ENCODE measurements at regions not wholly inside any gene's neighbourhood (a gene's known extent, or its start where the extent isn't known, plus 50 kb on each side); places are given as distances from the start of the nearest gene placed in this dataset.

GRCh38 chr5:15248731-15249130 is 251.2 kb upstream of the FBXL7 start:
- Mint-ChIP-seq H3K27me3 (no peaks in the 10 kb centered on the region), H3K4me1 (ENCODE audit: low read depth) (no peaks in the 10 kb centered on the region), H3K9me3 (ENCODE audit: low read depth) (peaks cover 10% of the 10 kb centered on the region), H3K4me3 (no peak overlapping the region), H3K36me3 (no peaks in the 10 kb centered on the region), H3K27ac (no peak overlapping the region)

- Mint-ChIP-seq H3K9me3 (ENCODE audit: low read depth) (peaks cover 16% of the 10 kb centered on the region), H3K4me1 (ENCODE audit: low read depth) (no peaks in the 10 kb centered on the region), H3K36me3 (no peaks in the 10 kb centered on the region), H3K4me3 (no peak overlapping the region), H3K27me3 (no peaks in the 10 kb centered on the region), H3K27ac (no peak overlapping the region)
Measured at GRCh38 chr5:15245913-15246312, 254.1 kb upstream of the FBXL7 start.

GRCh38 chr5:15243301-15244020 is 256.5 kb upstream of the FBXL7 start:
- H3K9me3 Mint-ChIP-seq (ENCODE audit: low read depth), result peaks cover 23% of the 10 kb centered on the region
- no peaks in the 10 kb centered on the region for H3K4me1 Mint-ChIP-seq (ENCODE audit: low read depth)
- peaks cover 3% of the 10 kb centered on the region for H3K36me3 Mint-ChIP-seq
- no peaks in the 10 kb centered on the region for H3K27me3 Mint-ChIP-seq
- H3K27ac Mint-ChIP-seq, result no peak overlapping the region
- H3K4me3 Mint-ChIP-seq, result no peak overlapping the region

GRCh38 chr5:15241216-15241821 is 258.7 kb upstream of the FBXL7 start:
- H3K27me3 Mint-ChIP-seq, result no peaks in the 10 kb centered on the region
- H3K36me3 Mint-ChIP-seq, result peaks cover 3% of the 10 kb centered on the region
- peaks cover 23% of the 10 kb centered on the region for H3K9me3 Mint-ChIP-seq (ENCODE audit: low read depth)
- H3K4me1 Mint-ChIP-seq (ENCODE audit: low read depth), result no peaks in the 10 kb centered on the region
- H3K4me3 Mint-ChIP-seq, result no peak overlapping the region
- no peak overlapping the region for H3K27ac Mint-ChIP-seq

GRCh38 chr5:15238006-15238405 is 262.0 kb upstream of the FBXL7 start:
- Mint-ChIP-seq H3K4me3 (no peak overlapping the region), H3K4me1 (ENCODE audit: low read depth) (no peaks in the 10 kb centered on the region), H3K36me3 (peaks cover 3% of the 10 kb centered on the region), H3K27ac (no peak overlapping the region), H3K27me3 (no peaks in the 10 kb centered on the region), H3K9me3 (ENCODE audit: low read depth) (peaks cover 14% of the 10 kb centered on the region)

GRCh38 chr5:15236911-15237508 is 263.0 kb upstream of the FBXL7 start:
- Mint-ChIP-seq H3K36me3 (peaks cover 3% of the 10 kb centered on the region), H3K4me3 (no peak overlapping the region), H3K9me3 (ENCODE audit: low read depth) (peaks cover 8% of the 10 kb centered on the region), H3K27ac (no peak overlapping the region), H3K4me1 (ENCODE audit: low read depth) (no peaks in the 10 kb centered on the region), H3K27me3 (no peaks in the 10 kb centered on the region)

- Mint-ChIP-seq H3K27me3 (no peaks in the 10 kb centered on the region), H3K36me3 (peaks cover 3% of the 10 kb centered on the region), H3K4me1 (ENCODE audit: low read depth) (no peaks in the 10 kb centered on the region), H3K4me3 (no peak overlapping the region), H3K27ac (no peak overlapping the region), H3K9me3 (ENCODE audit: low read depth) (peaks cover 16% of the 10 kb centered on the region)
Measured at GRCh38 chr5:15234911-15235310, 265.1 kb upstream of the FBXL7 start.

- no peak overlapping the region for H3K4me3 Mint-ChIP-seq
- no peak overlapping the region for H3K27ac Mint-ChIP-seq
- no peaks in the 10 kb centered on the region for H3K36me3 Mint-ChIP-seq
- H3K27me3 Mint-ChIP-seq, result no peaks in the 10 kb centered on the region
- H3K4me1 Mint-ChIP-seq (ENCODE audit: low read depth), result no peaks in the 10 kb centered on the region
- H3K9me3 Mint-ChIP-seq (ENCODE audit: low read depth), result peaks cover 12% of the 10 kb centered on the region
Measured at GRCh38 chr5:15234366-15234765, 265.6 kb upstream of the FBXL7 start.

GRCh38 chr5:15233566-15233965 is 266.4 kb upstream of the FBXL7 start:
- H3K27ac Mint-ChIP-seq, result no peak overlapping the region
- no peaks in the 10 kb centered on the region for H3K27me3 Mint-ChIP-seq
- H3K9me3 Mint-ChIP-seq (ENCODE audit: low read depth), result peaks cover 10% of the 10 kb centered on the region
- no peaks in the 10 kb centered on the region for H3K4me1 Mint-ChIP-seq (ENCODE audit: low read depth)
- H3K36me3 Mint-ChIP-seq, result no peaks in the 10 kb centered on the region
- no peak overlapping the region for H3K4me3 Mint-ChIP-seq

- H3K4me3 Mint-ChIP-seq, result no peak overlapping the region
- H3K36me3 Mint-ChIP-seq, result no peaks in the 10 kb centered on the region
- no peaks in the 10 kb centered on the region for H3K27me3 Mint-ChIP-seq
- H3K27ac Mint-ChIP-seq, result no peak overlapping the region
- H3K9me3 Mint-ChIP-seq (ENCODE audit: low read depth), result peaks cover 22% of the 10 kb centered on the region
- no peaks in the 10 kb centered on the region for H3K4me1 Mint-ChIP-seq (ENCODE audit: low read depth)
Measured at GRCh38 chr5:15222156-15222555, 277.8 kb upstream of the FBXL7 start.

GRCh38 chr5:15220642-15221173 is 279.3 kb upstream of the FBXL7 start:
- Mint-ChIP-seq H3K27ac (no peak overlapping the region), H3K36me3 (no peaks in the 10 kb centered on the region), H3K27me3 (no peaks in the 10 kb centered on the region), H3K4me3 (no peak overlapping the region), H3K9me3 (ENCODE audit: low read depth) (peaks cover 33% of the 10 kb centered on the region), H3K4me1 (ENCODE audit: low read depth) (no peaks in the 10 kb centered on the region)

GRCh38 chr5:15215056-15215455 is 284.9 kb upstream of the FBXL7 start:
- no peaks in the 10 kb centered on the region for H3K36me3 Mint-ChIP-seq
- peaks cover 25% of the 10 kb centered on the region for H3K9me3 Mint-ChIP-seq (ENCODE audit: low read depth)
- H3K27me3 Mint-ChIP-seq, result no peaks in the 10 kb centered on the region
- H3K27ac Mint-ChIP-seq, result no peak overlapping the region
- no peaks in the 10 kb centered on the region for H3K4me1 Mint-ChIP-seq (ENCODE audit: low read depth)
- no peak overlapping the region for H3K4me3 Mint-ChIP-seq

- no peaks in the 10 kb centered on the region for H3K4me1 Mint-ChIP-seq (ENCODE audit: low read depth)
- peaks cover 25% of the 10 kb centered on the region for H3K9me3 Mint-ChIP-seq (ENCODE audit: low read depth)
- H3K4me3 Mint-ChIP-seq, result no peak overlapping the region
- H3K27me3 Mint-ChIP-seq, result no peaks in the 10 kb centered on the region
- no peaks in the 10 kb centered on the region for H3K36me3 Mint-ChIP-seq
- H3K27ac Mint-ChIP-seq, result no peak overlapping the region
Measured at GRCh38 chr5:15214010-15214409, 286.0 kb upstream of the FBXL7 start.

GRCh38 chr5:15209053-15209762 is 290.8 kb upstream of the FBXL7 start:
- Mint-ChIP-seq H3K4me3 (no peak overlapping the region), H3K4me1 (ENCODE audit: low read depth) (no peaks in the 10 kb centered on the region), H3K27me3 (no peaks in the 10 kb centered on the region), H3K9me3 (ENCODE audit: low read depth) (peaks cover 18% of the 10 kb centered on the region), H3K27ac (no peak overlapping the region), H3K36me3 (no peaks in the 10 kb centered on the region)

GRCh38 chr5:15206133-15206532 is 293.8 kb upstream of the FBXL7 start:
- no peaks in the 10 kb centered on the region for H3K4me1 Mint-ChIP-seq (ENCODE audit: low read depth)
- H3K36me3 Mint-ChIP-seq, result no peaks in the 10 kb centered on the region
- H3K4me3 Mint-ChIP-seq, result no peak overlapping the region
- no peak overlapping the region for H3K27ac Mint-ChIP-seq
- peaks cover 23% of the 10 kb centered on the region for H3K9me3 Mint-ChIP-seq (ENCODE audit: low read depth)
- no peaks in the 10 kb centered on the region for H3K27me3 Mint-ChIP-seq
